ENCODE measurements at regions not wholly inside any gene's neighbourhood (a gene's known extent, or its start where the extent isn't known, plus 50 kb on each side); places are given as distances from the start of the nearest gene placed in this dataset.

GRCh38 chr14:53514197-53514596 is 361.1 kb upstream of the DDHD1 start:
- no peak overlapping the region for H4K8ac ChIP-seq (ENCODE audit: extremely low read depth, insufficient read depth, low read length)
- POLR2A ChIA-PET (ENCODE audit: partially characterized antibody) = no interaction called here
- no peak for DNase-seq (ENCODE audit: low read depth in 1 of 2, low spot score in 2 of 2)

More at GRCh38 chr14:53514197-53514596, 361.1 kb upstream of the DDHD1 start:
- Histone ChIP-seq H2AK5ac (ENCODE audit: low read depth, low read length) (no peak overlapping the region), H3K79me1 (ENCODE audit: low read depth, low read length) (no peaks in the 10 kb centered on the region), H3K36me3 (ENCODE audit: control insufficient read depth in 2 of 4, insufficient read depth in 4 of 4, low read length in 3 of 4) (no peaks in the 10 kb centered on the region), H2BK5ac (ENCODE audit: low read depth, low read length) (no peak overlapping the region), H3K4ac (replicated peaks; ENCODE audit: insufficient read length, low read depth, low read length) (no peak overlapping the region), H2BK20ac (ENCODE audit: low read length) (no peak overlapping the region), H3K18ac (ENCODE audit: extremely low read depth, low read length) (no peak overlapping the region), H3K9me3 (ENCODE audit: insufficient read depth in 2 of 2, low read depth in 1 of 2, low read length in 1 of 2) (no peaks in the 10 kb centered on the region), H2AFZ (ENCODE audit: low read length) (no peak overlapping the region), H4K5ac (ENCODE audit: insufficient read length, low read depth, low read length) (no peak overlapping the region), H3K56ac (replicated peaks; ENCODE audit: insufficient read length, low read depth, low read length) (no peak overlapping the region), H3K4me3 (ENCODE audit: extremely low read depth in 1 of 4, insufficient read depth in 2 of 4, low read depth in 3 of 4, low read length in 4 of 4) (no peak overlapping the region), H3K27ac (ENCODE audit: low read depth, low read length) (no peak overlapping the region), H3K14ac (ENCODE audit: insufficient read length) (no peak overlapping the region), H3K4me2 (ENCODE audit: insufficient read depth in 1 of 2, low read depth in 2 of 2, low read length in 2 of 2) (no peak overlapping the region), H3K4me1 (replicated peaks in 1 of 4; ENCODE audit: control insufficient read depth in 3 of 4, insufficient read depth in 4 of 4, low read length in 3 of 4) (no peaks in the 10 kb centered on the region), H2BK15ac (ENCODE audit: low read length) (no peak overlapping the region), H3K9ac (replicated peaks in 1 of 4; ENCODE audit: extremely low read depth in 1 of 4, low read depth in 3 of 4, low read length in 3 of 4) (no peak overlapping the region), H3K23ac (ENCODE audit: insufficient read length) (no peak overlapping the region), H2BK120ac (replicated peaks; ENCODE audit: low read depth, low read length) (no peak overlapping the region), H3K27me3 (replicated peaks in 1 of 4; ENCODE audit: control insufficient read depth in 3 of 4, extremely low read depth in 1 of 4, insufficient read depth in 3 of 4, low read length in 3 of 4) (no peaks in the 10 kb centered on the region), H3K23me2 (ENCODE audit: low read depth, low read length) (no peaks in the 10 kb centered on the region; the same call in 1 of the 2 replicates), H2BK12ac (ENCODE audit: low read depth, low read length) (no peak overlapping the region), H4K20me1 (replicated peaks in 1 of 2; ENCODE audit: control insufficient read depth in 1 of 2, insufficient read depth in 2 of 2, low read length in 2 of 2) (no peaks in the 10 kb centered on the region), H3K79me2 (ENCODE audit: control insufficient read depth in 1 of 2, insufficient read depth in 2 of 2, low read length in 2 of 2) (no peaks in the 10 kb centered on the region), H4K91ac (replicated peaks; ENCODE audit: insufficient read length, low read length) (no peak overlapping the region)
- 89% methylated on average over 3 of the region's 3 CpGs; no CpG with 5 or more reads in 1 of the 2 experiments for WGBS, 2 experiments (ENCODE audit: extremely low coverage in 1 of 2, insufficient coverage in 1 of 2, insufficient read length in 1 of 2, insufficient replicate concordance in 2 of 2, low coverage in 1 of 2, low lambda C conversion rate in 2 of 2, missing lambda C conversion rate in 1 of 2)
- CTCF ChIA-PET (ENCODE audit: partially characterized antibody) = no interaction called here
- no peak for TF ChIP-seq FOSL1 (IDR thresholded peaks at IDR 0.05; ENCODE audit: insufficient read depth, low read depth, low read length)
- no peak for TF ChIP-seq RAD21 (IDR thresholded peaks at IDR 0.05 in 1 of 2, conservative IDR thresholded peaks at IDR 0.05 in 1 of 2; ENCODE audit: low read depth in 2 of 2, low read length in 2 of 2)
- TF ChIP-seq SRF (IDR thresholded peaks at IDR 0.05; ENCODE audit: low read depth, low read length) = no peak
- TF ChIP-seq POLR2AphosphoS5 (IDR thresholded peaks at IDR 0.05; ENCODE audit: low read depth, low read length) = no peak
- TF ChIP-seq TCF12 (IDR thresholded peaks at IDR 0.05; ENCODE audit: low read depth, low read length) = no peak
- TF ChIP-seq RXRA (IDR thresholded peaks at IDR 0.05; ENCODE audit: insufficient read depth, low read depth, low read length) = no peak
- TF ChIP-seq TAF7 (optimal IDR thresholded peaks at IDR 0.05; ENCODE audit: borderline replicate concordance, low read depth, low read length) = no peak
- no peak for TF ChIP-seq HDAC6 (IDR thresholded peaks at IDR 0.05; ENCODE audit: low read depth, low read length)
- TF ChIP-seq ZNF274 (IDR thresholded peaks at IDR 0.05; ENCODE audit: borderline replicate concordance, extremely low read depth, low read length) = no peak
- TF ChIP-seq YY1 (IDR thresholded peaks at IDR 0.05; ENCODE audit: low read depth, low read length) = no peak
- no peak for TF ChIP-seq EP300 (IDR thresholded peaks at IDR 0.05; ENCODE audit: borderline replicate concordance in 1 of 2, low read depth in 2 of 2, low read length in 2 of 2)
- no peak for FAIRE-seq

Measured in H1 (cell line).